GM12873 (cell line): ENCODE measurements at regions not wholly inside any gene's neighbourhood (a gene's known extent, or its start where the extent isn't known, plus 50 kb on each side); places are given as distances from the start of the nearest gene placed in this dataset.

Source experiments
- CTCF ChIP-seq: IDR thresholded peaks from 2 replicates; pipeline ENCODE4 v1.5.1; 2012; ENCODE audit warnings: low read depth, mild to moderate bottlenecking, moderate library complexity, low read length, control low read depth; ENCODE audit not compliant: insufficient read depth; ENCODE audit errors: missing control alignments

DNA sequence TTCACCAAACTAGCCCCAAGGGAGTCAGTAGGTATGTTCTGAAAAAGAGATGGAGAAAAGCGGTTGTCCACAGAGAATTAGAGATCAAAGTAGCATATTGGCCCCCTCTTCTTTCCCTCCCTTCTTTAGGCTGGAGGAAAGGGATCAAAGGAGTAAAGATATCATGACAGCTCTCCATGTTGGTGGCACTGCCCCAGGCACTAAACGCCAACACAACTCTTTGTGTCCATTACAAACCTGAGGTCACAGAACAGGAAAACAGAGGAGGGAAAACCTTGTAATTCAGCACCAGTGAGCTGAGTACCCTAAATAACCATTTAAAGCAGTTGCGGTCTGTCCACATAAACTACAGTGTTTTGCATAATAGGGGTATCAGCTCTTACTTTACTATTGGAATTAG, 113.0 kb upstream of the TFAP2D start:
- no peak for TF ChIP-seq CTCF

DNA sequence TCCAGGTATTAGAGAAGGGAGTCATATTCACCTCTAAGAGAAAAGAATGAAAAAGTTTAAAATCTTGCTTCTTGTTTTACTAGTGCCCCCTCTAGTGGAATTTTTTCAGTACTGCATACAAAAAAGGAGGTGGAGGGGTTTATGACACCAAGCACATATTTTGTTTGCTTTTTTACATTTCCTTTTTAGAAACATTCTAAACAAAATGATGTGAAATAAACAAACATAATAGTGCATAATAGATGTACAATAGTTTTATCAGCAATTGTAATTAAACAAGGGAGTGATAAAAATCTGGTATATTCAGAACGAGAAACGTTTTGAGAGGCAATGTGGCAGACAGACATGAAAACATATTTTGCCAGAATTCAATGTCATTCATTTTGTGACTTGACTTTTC, 111.0 kb upstream of the TFAP2D start:
- peak; percentile 56 for TF ChIP-seq CTCF

DNA sequence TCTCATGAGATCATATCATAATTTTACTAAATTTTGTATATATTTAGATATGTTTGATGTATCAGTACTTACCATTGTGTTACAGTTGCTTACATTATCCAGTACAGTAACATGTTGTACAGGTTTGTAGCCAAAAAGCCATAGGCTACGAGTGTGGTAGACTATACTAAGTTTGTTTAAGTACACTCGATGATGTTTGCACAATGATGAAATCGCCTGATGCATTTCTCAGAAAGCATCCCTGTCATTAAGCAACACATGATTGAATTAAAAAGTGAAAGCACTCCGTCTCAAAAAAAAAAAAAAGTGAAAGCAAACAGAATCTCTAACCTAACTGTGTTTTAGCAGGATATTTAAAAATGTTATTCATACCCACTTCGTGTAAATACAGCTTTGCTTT, 104.9 kb upstream of the TFAP2D start:
- no peak for TF ChIP-seq CTCF

DNA sequence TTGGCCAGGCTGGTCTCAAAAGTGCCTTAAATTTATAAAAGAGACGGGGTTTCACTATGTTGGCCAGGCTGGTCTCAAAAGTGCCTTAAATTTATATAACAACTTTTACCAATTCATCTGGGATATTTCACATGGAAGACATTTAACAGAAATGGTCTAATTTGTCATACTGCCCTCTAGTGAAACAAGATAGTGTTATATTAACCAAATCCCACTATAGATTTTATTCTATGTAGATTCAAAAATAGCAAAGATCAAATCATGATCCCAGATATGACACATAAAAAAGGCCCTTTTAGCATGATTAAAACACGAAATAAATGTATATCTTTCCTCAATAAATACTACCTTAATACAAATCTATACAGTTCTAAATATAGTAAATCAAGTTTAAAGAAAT, 102.8 kb upstream of the TFAP2D start:
- peak; percentile 8 for TF ChIP-seq CTCF

- TF ChIP-seq CTCF, result no peak
Measured at GRCh38 chr6:50635429-50635828, 77.9 kb upstream of the TFAP2D start.

GRCh38 chr6:50637267-50637666, 76.1 kb upstream of the TFAP2D start:
- no peak for TF ChIP-seq CTCF

DNA sequence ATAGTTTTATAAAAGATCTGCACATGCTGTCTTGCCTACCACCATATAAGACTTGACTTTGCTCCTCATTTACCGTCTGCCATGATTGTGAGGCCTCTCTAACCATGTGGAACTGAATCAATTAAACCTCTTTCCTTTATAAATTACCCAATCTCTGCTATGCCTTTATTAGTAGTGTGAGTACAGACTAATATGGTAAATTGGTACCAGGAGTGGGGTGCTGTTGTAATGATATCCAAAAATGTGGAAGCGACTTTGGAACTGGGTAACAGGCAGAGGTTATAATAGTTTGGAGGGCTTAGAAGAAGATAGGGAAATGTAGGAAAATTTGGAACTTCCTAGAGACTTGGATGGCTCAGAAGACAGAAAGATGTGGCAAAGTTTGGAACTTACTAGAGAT, 64.2 kb upstream of the TFAP2D start:
- no peak for TF ChIP-seq CTCF

GRCh38 chr6:50653253-50653652, 60.1 kb upstream of the TFAP2D start:
- TF ChIP-seq CTCF, result no peak
